NCI-H1694 treated with DMSO at 0.1 percent for 48 hours (cell line): ENCODE measurements at regions not wholly inside any gene's neighbourhood (a gene's known extent, or its start where the extent isn't known, plus 50 kb on each side); places are given as distances from the start of the nearest gene placed in this dataset.
"Not testable (repeated sequence)": the region's sequence is repeated elsewhere in the genome, so short reads cannot be mapped to it uniquely, and the experiment has no call there.

Source experiments
- DNase-seq: peaks from one replicate; lab custom pipeline; 2025; lab: John Stamatoyannopoulos, UW

- no peak for DNase-seq
Observed at GRCh38 chr12:131357185-131357747, 353.6 kb upstream of the SFSWAP start.

DNA sequence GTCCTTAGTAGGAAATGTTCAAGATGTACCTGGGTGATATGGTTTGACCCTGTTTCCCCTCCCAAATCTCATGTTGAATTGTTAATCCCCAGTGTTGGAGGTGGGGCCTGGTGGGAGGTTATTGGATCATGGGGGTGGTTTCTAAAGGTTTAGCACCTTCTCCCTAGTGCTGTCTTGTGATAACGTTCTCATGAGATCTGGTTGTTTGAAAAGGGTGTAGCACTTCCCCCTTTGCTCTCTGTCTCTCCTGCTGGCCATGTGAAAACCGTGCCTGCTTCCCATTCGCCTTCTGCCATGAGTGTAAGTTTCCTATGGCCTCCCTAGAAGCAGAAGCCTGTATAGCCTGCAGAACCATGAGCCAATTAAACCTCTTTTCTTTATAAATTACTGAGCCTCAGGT, 353.0 kb upstream of the SFSWAP start:
- DNase-seq, result no peak

DNA sequence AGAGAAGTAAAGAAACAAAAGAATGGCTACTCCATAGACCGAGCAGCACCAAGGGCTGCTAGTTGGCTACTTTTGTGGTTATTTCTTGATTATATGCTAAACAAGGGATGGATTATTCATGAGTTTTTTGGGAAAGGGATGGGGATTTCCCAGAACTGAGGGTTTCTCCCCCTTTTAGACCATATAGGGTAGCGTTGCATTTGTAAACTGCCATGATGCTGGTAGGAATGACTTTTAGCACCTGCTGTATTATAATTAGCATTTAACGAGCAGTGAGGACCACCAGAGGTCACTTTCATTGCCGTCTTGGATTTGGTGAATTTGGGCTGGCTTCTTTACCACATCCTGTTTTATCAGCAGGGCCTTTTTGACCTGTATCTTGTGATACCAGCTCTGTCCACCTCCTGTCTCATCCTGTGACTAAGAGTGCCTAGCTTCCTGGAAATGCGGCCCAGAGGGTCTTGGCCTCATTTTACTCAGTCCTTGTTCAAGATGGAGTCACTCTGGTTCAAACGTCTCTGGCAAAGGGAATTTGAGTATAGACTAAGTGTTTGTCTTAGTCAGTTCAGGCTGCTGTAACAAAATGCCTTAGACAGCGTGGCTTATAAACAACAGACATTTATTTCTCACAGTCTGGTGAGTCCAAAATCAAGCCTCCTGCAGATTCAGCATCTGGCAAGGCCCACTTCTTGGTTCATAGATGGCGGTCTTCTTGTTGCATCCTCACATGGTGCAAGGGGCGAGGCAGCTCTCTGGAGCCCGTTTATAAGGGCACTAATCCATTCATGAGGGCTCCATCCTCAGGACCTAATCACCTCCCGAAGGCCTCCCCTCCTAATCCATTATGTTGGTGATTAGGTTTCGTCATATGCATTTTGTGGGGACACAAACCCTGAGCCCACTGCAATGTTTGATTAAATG, 348.3 kb upstream of the SFSWAP start:
- DNase-seq, result no peak

DNA sequence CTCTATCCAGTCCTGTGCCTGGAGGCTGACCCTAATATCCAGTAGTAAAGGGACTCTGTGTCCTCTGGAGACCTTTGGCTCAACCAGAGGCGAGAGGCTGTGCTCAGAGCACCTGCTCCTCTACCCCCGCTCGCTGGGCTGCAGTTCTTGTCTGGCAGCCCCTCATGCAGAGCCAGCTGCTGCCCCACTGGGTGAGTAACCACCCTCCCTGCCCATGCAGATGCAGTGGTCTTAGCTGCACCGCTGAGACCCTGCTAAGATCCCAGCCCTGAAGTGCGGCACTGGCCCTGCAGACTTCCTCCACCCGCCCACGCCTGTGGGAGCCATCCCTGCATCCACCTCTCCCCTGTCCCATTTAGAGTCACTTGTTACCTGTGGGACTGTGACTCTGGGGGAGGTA, 347.5 kb upstream of the SFSWAP start:
- no peak for DNase-seq

GRCh38 chr12:131363841-131364495, 346.9 kb upstream of the SFSWAP start:
- DNase-seq, result no peak

DNA sequence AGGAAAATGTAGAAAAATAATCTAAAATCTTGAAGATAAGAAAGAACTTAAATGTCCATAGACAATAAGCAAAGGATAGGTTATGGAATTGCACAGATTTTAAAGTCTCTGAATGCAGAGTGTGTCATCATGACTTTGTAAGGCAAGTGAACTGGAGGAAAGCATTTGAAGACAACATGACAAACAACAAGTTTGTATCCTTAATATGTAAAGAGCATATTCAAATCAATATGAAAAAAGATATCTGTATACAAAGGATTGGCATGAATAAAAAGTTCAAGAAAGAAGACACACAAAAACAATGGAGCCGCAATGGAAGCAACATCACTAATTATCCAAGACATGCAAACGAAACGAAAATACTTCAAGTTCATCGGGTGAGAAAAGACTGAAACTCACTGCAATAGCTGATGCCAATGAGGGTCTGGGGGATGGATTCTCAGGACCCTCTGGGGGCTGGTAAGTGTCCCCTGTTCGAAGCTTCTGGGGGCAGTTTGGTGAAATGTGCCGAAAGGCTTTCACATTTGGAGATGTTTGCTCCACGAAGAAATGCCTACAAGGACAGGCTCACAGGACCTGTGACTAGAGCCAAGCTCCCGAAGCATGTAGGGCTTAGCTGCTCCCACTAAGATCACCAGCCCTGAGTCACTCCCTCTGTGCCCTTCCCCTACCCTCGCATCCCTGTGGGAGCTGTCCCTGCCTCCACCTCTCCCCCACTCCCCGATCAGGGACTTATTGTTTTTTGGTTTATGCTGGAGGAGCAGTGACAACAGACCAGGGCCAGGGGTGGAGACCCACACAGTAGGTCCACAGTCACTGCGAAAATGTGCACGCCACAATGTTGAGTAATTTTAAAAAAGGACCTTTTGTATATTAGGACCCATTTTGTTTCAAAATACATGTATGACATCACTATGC, 345.7 kb upstream of the SFSWAP start:
- no peak for DNase-seq

DNA sequence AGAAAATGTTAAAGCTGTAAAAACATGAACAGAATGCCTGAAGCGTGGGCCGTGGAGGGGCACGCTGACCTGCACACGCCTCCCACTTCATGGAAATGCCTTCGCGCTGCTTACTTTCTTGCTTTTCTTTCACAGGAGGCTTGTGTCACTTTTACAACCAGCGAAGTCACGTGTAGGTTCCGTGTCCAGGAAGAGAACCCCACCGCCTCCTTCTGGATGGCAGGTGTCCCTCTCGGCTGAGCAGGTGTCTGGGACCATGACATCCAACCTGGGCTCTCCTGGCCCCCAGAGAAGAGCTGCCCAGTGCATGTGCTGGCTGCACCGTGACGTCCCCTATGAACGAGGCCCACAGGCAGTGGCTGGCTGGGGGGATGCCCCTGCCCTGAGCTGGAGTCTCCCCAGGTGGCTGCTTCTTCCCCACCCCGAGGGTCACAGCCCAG, 345.0 kb upstream of the SFSWAP start:
- DNase-seq, result no peak

DNA sequence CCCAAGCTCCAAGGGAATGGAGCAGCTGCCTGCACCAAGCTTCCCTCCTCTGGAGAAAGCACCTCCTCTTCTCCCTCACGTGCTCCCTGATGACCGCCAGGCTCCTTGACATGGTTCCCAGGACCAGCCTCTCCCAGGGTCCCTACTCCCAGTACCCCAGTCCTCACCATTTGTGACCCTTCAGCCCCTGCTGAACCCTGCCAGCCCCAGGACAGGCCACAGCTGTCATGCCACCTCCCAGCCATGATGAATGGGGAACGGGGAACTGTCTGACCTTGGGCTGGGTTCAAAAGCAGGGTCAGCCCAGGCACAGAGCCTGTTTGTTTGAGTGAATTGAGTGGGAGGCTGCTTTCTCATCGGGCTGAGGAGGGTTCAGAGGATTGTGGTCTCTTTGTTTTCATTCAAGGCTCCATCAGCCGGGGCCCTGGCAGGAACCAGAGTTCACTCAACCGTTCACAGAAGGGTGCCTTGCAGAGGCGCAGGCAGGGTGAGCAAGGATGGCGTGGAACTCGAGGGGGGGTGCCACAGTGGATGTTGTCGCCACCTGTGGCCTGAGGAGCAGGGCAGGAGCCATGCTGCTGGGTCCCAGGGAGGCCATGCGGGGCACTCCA, 344.5 kb upstream of the SFSWAP start:
- DNase-seq, result no peak

GRCh38 chr12:131367067-131367982, 343.6 kb upstream of the SFSWAP start:
- DNase-seq, result not testable (repeated sequence)

- DNase-seq, result no peak
Observed at GRCh38 chr12:131367983-131368667, 342.8 kb upstream of the SFSWAP start.

GRCh38 chr12:131368668-131369071, 342.2 kb upstream of the SFSWAP start:
- DNase-seq, result no peak

DNA sequence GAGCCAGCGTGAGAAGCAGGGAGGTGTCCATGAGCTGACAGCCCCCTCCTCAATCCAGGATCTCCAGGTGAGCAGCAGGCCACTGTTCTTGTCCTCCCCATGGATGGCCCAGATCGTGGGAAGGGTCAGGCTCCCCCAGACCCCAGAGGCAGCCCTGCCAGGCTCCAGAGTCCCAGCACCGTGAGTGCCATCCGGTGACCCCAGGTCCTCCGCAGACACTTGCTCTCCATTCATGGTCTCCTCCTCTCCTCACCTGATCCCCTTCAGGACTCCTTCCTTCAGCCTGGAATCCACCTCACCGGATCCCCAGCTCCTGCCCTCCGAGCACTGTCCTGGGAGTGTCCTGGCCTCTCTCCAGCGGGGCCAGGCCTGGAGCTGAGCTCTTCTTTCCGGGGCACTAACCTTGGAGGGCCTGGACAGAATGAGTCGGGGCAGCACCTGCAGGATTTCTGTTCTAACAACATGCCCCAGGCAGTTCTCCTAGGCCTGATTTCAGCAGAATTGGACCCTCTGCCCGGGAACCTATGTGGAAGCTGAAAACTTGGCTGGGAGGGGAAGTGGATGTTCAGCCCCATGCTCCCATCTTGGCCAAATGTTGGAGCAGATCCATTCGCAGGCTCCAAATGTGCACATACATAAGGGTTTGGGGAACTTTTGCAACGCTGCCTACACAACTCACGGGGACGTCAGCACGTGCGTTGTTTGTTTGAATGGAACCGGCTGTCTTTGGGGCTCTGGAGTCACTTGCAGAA, 341.6 kb upstream of the SFSWAP start:
- DNase-seq, result no peak

DNA sequence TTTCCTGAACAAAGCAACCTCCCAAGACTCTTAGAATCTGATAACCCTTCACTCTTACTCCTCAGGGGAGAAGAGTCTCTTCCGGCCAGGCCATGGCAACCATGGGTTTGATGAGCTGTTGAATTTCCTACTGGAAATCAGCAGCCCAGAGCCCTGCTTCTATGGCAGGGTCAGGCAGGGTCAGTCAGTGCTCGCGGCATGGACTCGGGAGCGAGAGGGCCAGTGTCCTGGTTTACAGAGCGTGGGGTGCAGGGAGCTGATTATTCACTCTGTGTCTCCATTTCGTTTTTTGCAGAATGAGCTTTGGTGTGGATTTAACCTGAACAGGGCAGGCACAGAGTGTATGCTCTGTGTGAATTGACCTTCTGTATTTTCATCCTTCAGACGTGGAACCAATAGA, 340.6 kb upstream of the SFSWAP start:
- DNase-seq, result no peak

GRCh38 chr12:131370791-131371347, 340.0 kb upstream of the SFSWAP start:
- no peak for DNase-seq

DNA sequence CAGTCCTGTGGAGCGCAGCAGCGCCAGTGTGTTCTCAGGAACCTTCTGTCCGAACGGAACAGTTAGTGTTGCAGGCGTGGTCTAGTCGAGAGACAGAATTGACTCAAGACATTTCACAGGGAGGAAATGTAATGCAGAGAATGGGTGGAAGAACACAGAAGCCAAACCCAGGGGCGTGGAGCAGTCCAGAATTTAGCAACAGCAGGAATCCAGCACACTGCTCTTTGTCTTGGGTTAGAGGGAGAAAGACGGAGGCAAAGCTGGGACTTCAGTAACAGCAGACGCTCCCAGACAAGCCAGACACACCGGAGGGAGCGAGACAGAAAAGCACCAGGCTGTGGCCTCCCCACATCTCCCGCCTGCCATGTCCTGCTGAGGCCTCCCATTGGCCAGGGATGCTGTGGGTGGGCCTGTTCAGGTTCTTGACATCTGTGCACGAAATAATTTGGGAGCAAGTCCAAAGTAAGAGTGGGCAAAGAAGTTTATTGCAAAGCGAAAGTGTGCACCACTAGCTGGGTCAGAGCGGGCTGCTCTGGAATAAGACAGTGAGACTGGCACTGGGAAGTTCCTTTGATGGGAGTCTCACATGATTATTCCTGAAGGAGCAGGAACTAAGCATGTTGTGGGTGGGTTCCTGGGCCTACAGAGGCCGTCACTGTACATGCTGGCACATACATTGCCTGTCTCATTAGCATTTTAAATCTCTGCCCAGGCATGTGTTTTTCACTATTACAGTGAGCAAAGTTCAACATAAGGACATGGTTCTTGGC, 339.3 kb upstream of the SFSWAP start:
- DNase-seq, result no peak

GRCh38 chr12:131372171-131372475, 338.8 kb upstream of the SFSWAP start:
- DNase-seq, result no peak

DNA sequence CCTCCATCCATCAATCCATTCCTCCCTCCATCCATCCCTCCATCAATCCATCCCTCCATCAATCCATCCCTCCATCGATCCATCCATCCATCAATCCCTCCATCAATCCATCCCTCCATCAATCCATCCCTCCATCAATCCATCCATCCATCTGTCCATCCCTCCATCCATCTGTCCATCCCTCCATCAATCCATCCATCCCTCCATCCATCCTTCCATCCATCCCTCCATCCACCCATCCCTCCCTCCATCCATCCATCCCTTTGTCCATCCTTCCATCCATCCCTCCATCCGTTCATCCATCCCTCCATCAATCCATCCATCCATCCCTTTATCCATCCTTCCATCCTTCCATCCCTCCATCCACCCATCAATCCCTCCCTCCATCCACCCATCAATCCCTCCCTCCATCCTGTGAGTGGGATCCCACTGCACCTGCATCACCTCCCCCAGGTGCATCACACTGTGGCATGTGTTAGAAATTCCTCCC, 338.1 kb upstream of the SFSWAP start:
- no peak for DNase-seq
